AG04450 (cell line): ENCODE measurements at regions not wholly inside any gene's neighbourhood (a gene's known extent, or its start where the extent isn't known, plus 50 kb on each side); places are given as distances from the start of the nearest gene placed in this dataset.

Source experiments
- CTCF ChIA-PET: fragments of 300-600, 350-600 bp; formaldehyde crosslinking; extraction: SDS; loops from one replicate; lab custom pipeline; 2022; ENCODE audit warnings: antibody characterized with exemption, inconsistent platforms; lab: Charles Lee
- POLR2A ChIA-PET: fragments of 350-600 bp; formaldehyde crosslinking; extraction: SDS; loops from one replicate; lab custom pipeline; 2021; ENCODE audit warnings: antibody characterized with exemption, inconsistent platforms; lab: Yijun Ruan, JAX
- DNase-seq: peaks from one replicate; pipeline ENCODE4 v3.0.0-alpha.2; 2011; ENCODE audit warnings: low read depth, low spot score
- H3K27ac ChIP-seq: one replicate; pipeline ENCODE4 v1.5.1; 2012; ENCODE audit warnings: low read depth, low read length, control low read depth
- H3K27me3 ChIP-seq: one replicate; pipeline ENCODE4 v1.6.0; 2012; ENCODE audit warnings: low read length; ENCODE audit not compliant: control insufficient read depth, insufficient read depth
- H3K4me3 ChIP-seq: 2 replicates; pipeline ENCODE4 v1.5.1; 2011; ENCODE audit warnings: mild to moderate bottlenecking, low read depth, low read length, control low read depth
- H3K9me3 ChIP-seq: 2 replicates; pipeline ENCODE4 v1.5.1; 2012; ENCODE audit warnings: low read length; ENCODE audit not compliant: control insufficient read depth, insufficient read depth
- CTCF ChIP-seq: IDR thresholded peaks from 2 replicates; pipeline ENCODE4 v1.5.1; 2011; ENCODE audit warnings: low read depth, low read length, control low read depth, inconsistent platforms

GRCh38 chr20:12345978-12346377 lies 428.3 kb downstream of the BTBD3 start:
- no peak for DNase-seq
- ChIA-PET CTCF (no interaction called here), POLR2A (no interaction called here)
- Histone ChIP-seq H3K4me3 (no peak overlapping the region), H3K9me3 (no peaks in the 10 kb centered on the region), H3K27me3 (no peaks in the 10 kb centered on the region), H3K27ac (no peak overlapping the region)
- no peak for TF ChIP-seq CTCF

GRCh38 chr20:12353842-12354241 lies 436.1 kb downstream of the BTBD3 start:
- no peak for TF ChIP-seq CTCF
- ChIA-PET CTCF (no interaction called here), POLR2A (no interaction called here)
- Histone ChIP-seq H3K4me3 (no peak overlapping the region), H3K27me3 (no peaks in the 10 kb centered on the region), H3K9me3 (peaks cover 13% of the 10 kb centered on the region), H3K27ac (no peak overlapping the region)
- no peak for DNase-seq

- Histone ChIP-seq H3K4me3 (no peak overlapping the region), H3K27me3 (no peaks in the 10 kb centered on the region), H3K27ac (no peak overlapping the region), H3K9me3 (peaks cover 13% of the 10 kb centered on the region)
- CTCF ChIA-PET: interaction anchor here (0.6 kb wide), 1 partner anchor 895 kb away, joined by 4 read pairs; no protein-coding TSS in a partner anchor
- POLR2A ChIA-PET: no interaction called here
- DNase-seq: no peak
- no peak for TF ChIP-seq CTCF
These were observed 437.0 kb downstream of the BTBD3 start for GRCh38 chr20:12354725-12355124.

GRCh38 chr20:12355185-12355584 lies 437.5 kb downstream of the BTBD3 start:
- no peaks in the 10 kb centered on the region for H3K27me3 ChIP-seq
- no peak overlapping the region for H3K27ac ChIP-seq
- ChIA-PET CTCF (no interaction called here), POLR2A (no interaction called here)
- no peak overlapping the region for H3K4me3 ChIP-seq
- TF ChIP-seq CTCF: no peak
- no peak for DNase-seq
- peaks cover 13% of the 10 kb centered on the region for H3K9me3 ChIP-seq

- CTCF ChIA-PET: no interaction called here
- no peak for DNase-seq
- POLR2A ChIA-PET: no interaction called here
These were observed 440.4 kb downstream of the BTBD3 start for GRCh38 chr20:12358006-12358654.

More at GRCh38 chr20:12358006-12358654, 440.4 kb downstream of the BTBD3 start:
- H3K27ac ChIP-seq: no peak overlapping the region
- H3K9me3 ChIP-seq: peaks cover 13% of the 10 kb centered on the region
- no peaks in the 10 kb centered on the region for H3K27me3 ChIP-seq
- TF ChIP-seq CTCF: no peak
- no peak overlapping the region for H3K4me3 ChIP-seq
